ENCODE measurements at regions not wholly inside any gene's neighbourhood (a gene's known extent, or its start where the extent isn't known, plus 50 kb on each side); places are given as distances from the start of the nearest gene placed in this dataset.

DNA sequence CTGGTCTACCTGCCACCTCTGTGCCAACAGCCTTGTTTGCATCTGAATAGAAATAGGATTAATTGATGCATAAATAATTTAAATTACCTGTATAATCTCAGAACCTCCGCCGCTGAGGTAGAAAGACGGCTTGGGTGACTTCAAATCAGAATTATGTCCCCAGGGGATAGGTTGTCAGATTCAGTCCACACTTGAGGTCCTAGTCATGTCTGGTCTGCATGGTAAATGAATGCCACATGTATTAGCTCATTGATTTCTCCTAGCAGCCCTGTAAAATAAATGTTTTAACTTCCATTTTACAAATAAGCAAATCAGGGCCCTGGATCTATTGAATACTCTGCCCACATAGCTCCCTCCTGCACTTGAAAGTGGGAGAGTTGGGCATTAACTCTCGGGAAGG lies 368.0 kb upstream of the WWC1 start:
- TF ChIP-seq, protein P1, sequence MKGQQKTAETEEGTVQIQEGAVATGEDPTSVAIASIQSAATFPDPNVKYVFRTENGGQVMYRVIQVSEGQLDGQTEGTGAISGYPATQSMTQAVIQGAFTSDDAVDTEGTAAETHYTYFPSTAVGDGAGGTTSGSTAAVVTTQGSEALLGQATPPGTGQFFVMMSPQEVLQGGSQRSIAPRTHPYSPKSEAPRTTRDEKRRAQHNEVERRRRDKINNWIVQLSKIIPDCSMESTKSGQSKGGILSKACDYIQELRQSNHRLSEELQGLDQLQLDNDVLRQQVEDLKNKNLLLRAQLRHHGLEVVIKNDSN (IDR thresholded peaks at IDR 0.05; ENCODE audit: borderline replicate concordance, extremely low read length, insufficient read depth, low read depth, low read length) = no peak
- TF ChIP-seq, protein P2, sequence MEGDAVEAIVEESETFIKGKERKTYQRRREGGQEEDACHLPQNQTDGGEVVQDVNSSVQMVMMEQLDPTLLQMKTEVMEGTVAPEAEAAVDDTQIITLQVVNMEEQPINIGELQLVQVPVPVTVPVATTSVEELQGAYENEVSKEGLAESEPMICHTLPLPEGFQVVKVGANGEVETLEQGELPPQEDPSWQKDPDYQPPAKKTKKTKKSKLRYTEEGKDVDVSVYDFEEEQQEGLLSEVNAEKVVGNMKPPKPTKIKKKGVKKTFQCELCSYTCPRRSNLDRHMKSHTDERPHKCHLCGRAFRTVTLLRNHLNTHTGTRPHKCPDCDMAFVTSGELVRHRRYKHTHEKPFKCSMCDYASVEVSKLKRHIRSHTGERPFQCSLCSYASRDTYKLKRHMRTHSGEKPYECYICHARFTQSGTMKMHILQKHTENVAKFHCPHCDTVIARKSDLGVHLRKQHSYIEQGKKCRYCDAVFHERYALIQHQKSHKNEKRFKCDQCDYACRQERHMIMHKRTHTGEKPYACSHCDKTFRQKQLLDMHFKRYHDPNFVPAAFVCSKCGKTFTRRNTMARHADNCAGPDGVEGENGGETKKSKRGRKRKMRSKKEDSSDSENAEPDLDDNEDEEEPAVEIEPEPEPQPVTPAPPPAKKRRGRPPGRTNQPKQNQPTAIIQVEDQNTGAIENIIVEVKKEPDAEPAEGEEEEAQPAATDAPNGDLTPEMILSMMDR (IDR thresholded peaks at IDR 0.05 in 2 of 3, conservative IDR thresholded peaks at IDR 0.05 in 1 of 3; ENCODE audit: control insufficient read depth in 2 of 3, extremely low read depth in 1 of 3, insufficient read depth in 1 of 3, low read depth in 3 of 3, low read length in 3 of 3) = no peak
- no peak for TF ChIP-seq POLR2A (IDR thresholded peaks at IDR 0.05; ENCODE audit: low read depth, low read length)
- no peak for TF ChIP-seq CBX3 (IDR thresholded peaks at IDR 0.05; ENCODE audit: borderline replicate concordance, low read depth)
- no peak for TF ChIP-seq STAT3 (IDR thresholded peaks at IDR 0.05; ENCODE audit: low read depth, low read length)
- no peak for TF ChIP-seq CREB1 (IDR thresholded peaks at IDR 0.05; ENCODE audit: low read depth)

Measured in GM12878 (cell line).